HCT116 (cell line): ENCODE measurements at regions not wholly inside any gene's neighbourhood (a gene's known extent, or its start where the extent isn't known, plus 50 kb on each side); places are given as distances from the start of the nearest gene placed in this dataset.

Experiments
- ATAC-seq: fragments of 200-7000 bp; cut with Tn5 transposase; 2 replicates; pipeline ENCODE4 v1.9.1; 2020; ENCODE audit warnings: mild to moderate bottlenecking, moderate library complexity
- BruUV-seq: library from RNA; stranded (reverse); fragments of 400-500 nt; replicated peaks from 2 replicates; lab custom pipeline; 2021; lab: Mats Ljungman, UMichigan
- CTCF ChIA-PET: fragments of 300-600 bp; sonication (Branson Sonifier 250); formaldehyde crosslinking; loops from one replicate; lab custom pipeline; 2021; ENCODE audit warnings: antibody characterized with exemption; lab: Charles Lee
- POLR2A ChIA-PET: fragments of 300-600, 350-600 bp; sonication (Branson Sonifier 250); formaldehyde crosslinking; loops from one replicate; lab custom pipeline; 2021; ENCODE audit warnings: antibody characterized with exemption; lab: Charles Lee
- RAD21 ChIA-PET, 2 experiments: fragments of 300-600 bp; sonication (Branson Sonifier 250); formaldehyde crosslinking; loops; one replicate each; lab custom pipeline; 2023; ENCODE audit warnings: low total read pairs in 2 of 2; ENCODE audit not compliant: uncharacterized antibody in 2 of 2, unreplicated experiment in 2 of 2, low non-redundant PET in 1 of 2; lab: Charles Lee
- DNase-seq: peaks from one replicate; pipeline ENCODE4 v3.0.0-alpha.2; 2010; ENCODE audit warnings: low read depth, low spot score
- H2AFZ ChIP-seq: fragments of 200-600 bp; shearing (Covaris generic), sonication (generic); 2 replicates; pipeline ENCODE4 v1.6.1; 2017; ENCODE audit warnings: low read depth, mixed run types, mixed read lengths, antibody characterized with exemption, low read length; ENCODE audit not compliant: poor library complexity, severe bottlenecking
- H3K27ac ChIP-seq: 2 replicates; pipeline ENCODE4 v1.5.1; 2012; ENCODE audit warnings: low read depth, low read length
- H3K27me3 ChIP-seq: fragments of 200-600 bp; sonication (generic); 2 replicates; pipeline ENCODE4 v1.6.1; 2016; ENCODE audit warnings: mixed run types, low read length, mixed read lengths; ENCODE audit not compliant: insufficient read depth
- H3K36me3 ChIP-seq, 2 experiments: fragments of 200-500 bp in 1 of 2; fragments of 200-600 bp in 1 of 2; sonication (Bioruptor generic) in 1 of 2; sonication (generic) in 1 of 2; 2 replicates each; pipeline versions ENCODE4 v1.5.1 to v1.6.1; 2014 to 2016; ENCODE audit warnings: low read length in 2 of 2, inconsistent platforms in 1 of 2, mixed read lengths in 1 of 2, mixed run types in 1 of 2; ENCODE audit not compliant: insufficient read depth in 2 of 2, control insufficient read depth in 1 of 2
- H3K4me1 ChIP-seq, 2 experiments: fragments of 200-600 bp in 1 of 2; sonication (generic) in 1 of 2; 2 replicates each; pipeline versions ENCODE4 v1.5.1 to v1.6.1; 2012 to 2017; ENCODE audit warnings: low read length in 2 of 2, inconsistent platforms in 1 of 2, mild to moderate bottlenecking in 1 of 2, mixed read lengths in 1 of 2, mixed run types in 1 of 2, moderate library complexity in 1 of 2; ENCODE audit not compliant: insufficient read depth in 2 of 2, control insufficient read depth in 1 of 2
- H3K4me2 ChIP-seq: fragments of 200-600 bp; sonication (generic); 2 replicates; pipeline ENCODE4 v1.6.1; 2017; ENCODE audit warnings: mixed run types, low read length, mixed read lengths
- H3K4me3 ChIP-seq, 2 experiments: fragments of 200-600 bp in 1 of 2; sonication (generic) in 1 of 2; replicated peaks in 1 of 2; 2 replicates each; pipeline ENCODE4 v1.5.1; 2011 to 2016; ENCODE audit warnings: low read length in 2 of 2, control low read depth in 1 of 2, low read depth in 1 of 2, mild to moderate bottlenecking in 1 of 2, mixed read lengths in 1 of 2, mixed run types in 1 of 2
- H3K79me2 ChIP-seq: fragments of 200-600 bp; sonication (generic); 2 replicates; pipeline ENCODE4 v1.6.1; 2017; ENCODE audit warnings: mild to moderate bottlenecking, mixed run types, low read length, moderate library complexity, mixed read lengths; ENCODE audit not compliant: insufficient read depth
- H3K9ac ChIP-seq: fragments of 200-600 bp; sonication (generic); 2 replicates; pipeline ENCODE4 v1.6.1; 2016; ENCODE audit warnings: low read length, mixed read lengths
- H3K9me2 ChIP-seq: fragments of 200-600 bp; sonication (generic), shearing (Covaris generic); 2 replicates; pipeline ENCODE4 v1.6.1; 2017; ENCODE audit warnings: mixed run types, mild to moderate bottlenecking, moderate library complexity; ENCODE audit not compliant: insufficient read depth
- H3K9me3 ChIP-seq, 2 experiments: fragments of 200-500 bp in 1 of 2; fragments of 200-600 bp in 1 of 2; sonication (Bioruptor generic) in 1 of 2; sonication (generic) in 1 of 2; 2 replicates each; pipeline ENCODE4 v1.6.1; 2014 to 2017; ENCODE audit warnings: low read length in 2 of 2, mixed read lengths in 2 of 2, inconsistent platforms in 1 of 2, low read depth in 1 of 2, mild to moderate bottlenecking in 1 of 2, mixed run types in 1 of 2, moderate library complexity in 1 of 2; ENCODE audit not compliant: control insufficient read depth in 1 of 2, insufficient read depth in 1 of 2
- H4K20me1 ChIP-seq: fragments of 200-600 bp; sonication (generic), shearing (Covaris generic); 2 replicates; pipeline ENCODE4 v1.6.1; 2017; ENCODE audit warnings: mixed run types, mild to moderate bottlenecking, moderate library complexity; ENCODE audit not compliant: insufficient read depth
- CEBPB ChIP-seq: IDR thresholded peaks from 2 replicates; pipeline ENCODE4 v1.6.1; 2012; ENCODE audit warnings: low read depth
- EGR1 ChIP-seq: IDR thresholded peaks from 2 replicates; pipeline ENCODE4 v1.6.1; 2012; ENCODE audit warnings: low read depth
- ELF1 ChIP-seq: IDR thresholded peaks from 2 replicates; pipeline ENCODE4 v1.6.1; 2012; ENCODE audit warnings: low read depth, borderline replicate concordance
- EZH2 ChIP-seq: fragments of 200-600 bp; sonication (generic); IDR thresholded peaks from 2 replicates; pipeline ENCODE4 v1.6.1; 2017; ENCODE audit warnings: antibody characterized with exemption, mixed run types
- EZH2phosphoT487 ChIP-seq: fragments of 200-600 bp; IDR thresholded peaks from 2 replicates; pipeline ENCODE4 v1.6.1; 2018; ENCODE audit warnings: antibody characterized with exemption, borderline replicate concordance
- FOSL1 ChIP-seq: IDR thresholded peaks from 2 replicates; pipeline ENCODE4 v1.6.1; 2012; ENCODE audit warnings: low read depth
- JUND ChIP-seq: IDR thresholded peaks from 2 replicates; pipeline ENCODE4 v1.6.1; 2012
- POLR2A ChIP-seq: IDR thresholded peaks from 2 replicates; pipeline ENCODE4 v1.7.0; 2011; ENCODE audit warnings: borderline replicate concordance; ENCODE audit not compliant: insufficient read depth, insufficient read length; ENCODE audit errors: extremely low read depth
- SRF ChIP-seq: IDR thresholded peaks from 2 replicates; pipeline ENCODE4 v1.6.1; 2012; ENCODE audit warnings: low read depth
- TCF7L2 ChIP-seq: IDR thresholded peaks from 2 replicates; pipeline ENCODE4 v1.7.0; 2011; ENCODE audit warnings: borderline replicate concordance, inconsistent platforms; ENCODE audit not compliant: insufficient read depth, insufficient read length; ENCODE audit errors: extremely low read depth
- YY1 ChIP-seq: IDR thresholded peaks from 2 replicates; pipeline ENCODE4 v1.6.1; 2011; ENCODE audit warnings: low read length, low read depth, moderate library complexity, mild to moderate bottlenecking; ENCODE audit not compliant: insufficient replicate concordance; ENCODE audit errors: extremely low read depth
- ZFX ChIP-seq: fragments of 450-650 bp; IDR thresholded peaks from 2 replicates; pipeline ENCODE4 v1.6.1; 2017
- ZNF274 ChIP-seq: fragments of 200-500 bp; sonication (Bioruptor generic); IDR thresholded peaks from 2 replicates; pipeline ENCODE4 v1.6.1; 2014; ENCODE audit warnings: mild to moderate bottlenecking, low read depth, low read length, inconsistent platforms
- intact Hi-C: fragments of 100-400 bp; cut with micrococcal nuclease; formaldehyde crosslinking; loops from 2 replicates; pipeline ENCODE4 v1.10.0; 2022
- TF ChIP-seq, protein P1 (sequence below): IDR thresholded peaks from 2 replicates; pipeline ENCODE4 v1.6.1; 2011; ENCODE audit warnings: mild to moderate bottlenecking, low read length, moderate library complexity; ENCODE audit not compliant: insufficient replicate concordance; ENCODE audit errors: extremely low read depth
- TF ChIP-seq, protein P2 (sequence below): IDR thresholded peaks from 2 replicates; pipeline ENCODE4 v1.6.1; 2012; ENCODE audit warnings: low read depth
- TF ChIP-seq, protein P3 (sequence below): IDR thresholded peaks from 2 replicates; pipeline ENCODE4 v1.6.1; 2012
- TF ChIP-seq, protein P4 (sequence below): IDR thresholded peaks from 2 replicates; pipeline ENCODE4 v1.6.1; 2012
- TF ChIP-seq, protein P5 (sequence below), 3 experiments: fragments of 200-600 bp in 1 of 3; sonication (generic) in 1 of 3; IDR thresholded peaks in 2 of 3; conservative IDR thresholded peaks in 1 of 3; 2 replicates each; pipeline ENCODE4 v1.5.1; 2012 to 2017; ENCODE audit warnings: low read depth in 2 of 3, low read length in 2 of 3, antibody characterized with exemption in 1 of 3, borderline replicate concordance in 1 of 3, control low read depth in 1 of 3, mild to moderate bottlenecking in 1 of 3, mixed read lengths in 1 of 3, mixed run types in 1 of 3, moderate library complexity in 1 of 3; ENCODE audit not compliant: insufficient read depth in 1 of 3

DNA sequence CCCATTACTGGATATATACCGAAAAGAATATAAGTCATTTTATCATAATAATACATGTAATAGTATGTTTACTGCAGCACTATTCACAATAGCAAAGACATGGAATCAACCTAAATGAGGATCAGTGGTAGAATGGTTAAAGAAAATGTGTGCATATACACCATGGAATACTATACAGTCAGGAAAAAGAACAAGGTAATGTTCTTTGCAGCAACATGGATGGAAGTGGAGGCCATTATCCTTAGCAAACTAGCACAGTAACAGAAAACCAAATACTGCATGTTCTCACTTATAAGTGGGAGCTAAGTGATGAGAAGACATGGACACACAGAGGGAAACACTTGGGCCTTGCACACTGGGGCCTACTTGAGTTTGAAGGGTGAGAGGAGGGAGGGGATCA lies 207.4 kb upstream of the APOOL start:
- ChIA-PET RAD21 (no interaction called here), CTCF (no interaction called here)
- H3K36me3 ChIP-seq: no peaks in the 10 kb centered on the region
- no peak overlapping the region for H3K4me2 ChIP-seq
- no peaks in the 10 kb centered on the region for H3K9me3 ChIP-seq
- no peak overlapping the region for H2AFZ ChIP-seq
- no peaks in the 10 kb centered on the region for H4K20me1 ChIP-seq
- no peak for ATAC-seq
- TF ChIP-seq CEBPB (no peak), TCF7L2 (no peak), ZNF274 (no peak), EZH2 (no peak), YY1 (no peak), EZH2phosphoT487 (no peak), ZFX (no peak), SRF (no peak), EGR1 (no peak), JUND (no peak), FOSL1 (no peak), ELF1 (no peak), POLR2A (no peak)
- TF ChIP-seq, protein P1, sequence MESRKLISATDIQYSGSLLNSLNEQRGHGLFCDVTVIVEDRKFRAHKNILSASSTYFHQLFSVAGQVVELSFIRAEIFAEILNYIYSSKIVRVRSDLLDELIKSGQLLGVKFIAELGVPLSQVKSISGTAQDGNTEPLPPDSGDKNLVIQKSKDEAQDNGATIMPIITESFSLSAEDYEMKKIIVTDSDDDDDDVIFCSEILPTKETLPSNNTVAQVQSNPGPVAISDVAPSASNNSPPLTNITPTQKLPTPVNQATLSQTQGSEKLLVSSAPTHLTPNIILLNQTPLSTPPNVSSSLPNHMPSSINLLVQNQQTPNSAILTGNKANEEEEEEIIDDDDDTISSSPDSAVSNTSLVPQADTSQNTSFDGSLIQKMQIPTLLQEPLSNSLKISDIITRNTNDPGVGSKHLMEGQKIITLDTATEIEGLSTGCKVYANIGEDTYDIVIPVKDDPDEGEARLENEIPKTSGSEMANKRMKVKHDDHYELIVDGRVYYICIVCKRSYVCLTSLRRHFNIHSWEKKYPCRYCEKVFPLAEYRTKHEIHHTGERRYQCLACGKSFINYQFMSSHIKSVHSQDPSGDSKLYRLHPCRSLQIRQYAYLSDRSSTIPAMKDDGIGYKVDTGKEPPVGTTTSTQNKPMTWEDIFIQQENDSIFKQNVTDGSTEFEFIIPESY: no peak
- TF ChIP-seq, protein P2, sequence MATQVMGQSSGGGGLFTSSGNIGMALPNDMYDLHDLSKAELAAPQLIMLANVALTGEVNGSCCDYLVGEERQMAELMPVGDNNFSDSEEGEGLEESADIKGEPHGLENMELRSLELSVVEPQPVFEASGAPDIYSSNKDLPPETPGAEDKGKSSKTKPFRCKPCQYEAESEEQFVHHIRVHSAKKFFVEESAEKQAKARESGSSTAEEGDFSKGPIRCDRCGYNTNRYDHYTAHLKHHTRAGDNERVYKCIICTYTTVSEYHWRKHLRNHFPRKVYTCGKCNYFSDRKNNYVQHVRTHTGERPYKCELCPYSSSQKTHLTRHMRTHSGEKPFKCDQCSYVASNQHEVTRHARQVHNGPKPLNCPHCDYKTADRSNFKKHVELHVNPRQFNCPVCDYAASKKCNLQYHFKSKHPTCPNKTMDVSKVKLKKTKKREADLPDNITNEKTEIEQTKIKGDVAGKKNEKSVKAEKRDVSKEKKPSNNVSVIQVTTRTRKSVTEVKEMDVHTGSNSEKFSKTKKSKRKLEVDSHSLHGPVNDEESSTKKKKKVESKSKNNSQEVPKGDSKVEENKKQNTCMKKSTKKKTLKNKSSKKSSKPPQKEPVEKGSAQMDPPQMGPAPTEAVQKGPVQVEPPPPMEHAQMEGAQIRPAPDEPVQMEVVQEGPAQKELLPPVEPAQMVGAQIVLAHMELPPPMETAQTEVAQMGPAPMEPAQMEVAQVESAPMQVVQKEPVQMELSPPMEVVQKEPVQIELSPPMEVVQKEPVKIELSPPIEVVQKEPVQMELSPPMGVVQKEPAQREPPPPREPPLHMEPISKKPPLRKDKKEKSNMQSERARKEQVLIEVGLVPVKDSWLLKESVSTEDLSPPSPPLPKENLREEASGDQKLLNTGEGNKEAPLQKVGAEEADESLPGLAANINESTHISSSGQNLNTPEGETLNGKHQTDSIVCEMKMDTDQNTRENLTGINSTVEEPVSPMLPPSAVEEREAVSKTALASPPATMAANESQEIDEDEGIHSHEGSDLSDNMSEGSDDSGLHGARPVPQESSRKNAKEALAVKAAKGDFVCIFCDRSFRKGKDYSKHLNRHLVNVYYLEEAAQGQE: no peak
- TF ChIP-seq, protein P3, sequence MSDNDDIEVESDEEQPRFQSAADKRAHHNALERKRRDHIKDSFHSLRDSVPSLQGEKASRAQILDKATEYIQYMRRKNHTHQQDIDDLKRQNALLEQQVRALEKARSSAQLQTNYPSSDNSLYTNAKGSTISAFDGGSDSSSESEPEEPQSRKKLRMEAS: no peak
- TF ChIP-seq, protein P4, sequence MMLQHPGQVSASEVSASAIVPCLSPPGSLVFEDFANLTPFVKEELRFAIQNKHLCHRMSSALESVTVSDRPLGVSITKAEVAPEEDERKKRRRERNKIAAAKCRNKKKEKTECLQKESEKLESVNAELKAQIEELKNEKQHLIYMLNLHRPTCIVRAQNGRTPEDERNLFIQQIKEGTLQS: no peak
- TF ChIP-seq, protein P5, sequence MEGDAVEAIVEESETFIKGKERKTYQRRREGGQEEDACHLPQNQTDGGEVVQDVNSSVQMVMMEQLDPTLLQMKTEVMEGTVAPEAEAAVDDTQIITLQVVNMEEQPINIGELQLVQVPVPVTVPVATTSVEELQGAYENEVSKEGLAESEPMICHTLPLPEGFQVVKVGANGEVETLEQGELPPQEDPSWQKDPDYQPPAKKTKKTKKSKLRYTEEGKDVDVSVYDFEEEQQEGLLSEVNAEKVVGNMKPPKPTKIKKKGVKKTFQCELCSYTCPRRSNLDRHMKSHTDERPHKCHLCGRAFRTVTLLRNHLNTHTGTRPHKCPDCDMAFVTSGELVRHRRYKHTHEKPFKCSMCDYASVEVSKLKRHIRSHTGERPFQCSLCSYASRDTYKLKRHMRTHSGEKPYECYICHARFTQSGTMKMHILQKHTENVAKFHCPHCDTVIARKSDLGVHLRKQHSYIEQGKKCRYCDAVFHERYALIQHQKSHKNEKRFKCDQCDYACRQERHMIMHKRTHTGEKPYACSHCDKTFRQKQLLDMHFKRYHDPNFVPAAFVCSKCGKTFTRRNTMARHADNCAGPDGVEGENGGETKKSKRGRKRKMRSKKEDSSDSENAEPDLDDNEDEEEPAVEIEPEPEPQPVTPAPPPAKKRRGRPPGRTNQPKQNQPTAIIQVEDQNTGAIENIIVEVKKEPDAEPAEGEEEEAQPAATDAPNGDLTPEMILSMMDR (IDR thresholded peaks at IDR 0.05 in 2 of 3, conservative IDR thresholded peaks at IDR 0.05 in 1 of 3; ENCODE audit: borderline replicate concordance in 1 of 3, insufficient read depth in 1 of 3, low read depth in 2 of 3, low read length in 2 of 3): no peak
- TF ChIP-seq, all 23 proteins: peak for 0
- Histone ChIP-seq H3K9me2 (no peaks in the 10 kb centered on the region), H3K9ac (no peak overlapping the region), H3K4me1 (no peaks in the 10 kb centered on the region), H3K27me3 (no peaks in the 10 kb centered on the region), H3K79me2 (no peaks in the 10 kb centered on the region), H3K27ac (no peak overlapping the region), H3K4me3 (no peak overlapping the region)
- no TSS peak for BruUV-seq
- POLR2A ChIA-PET: no interaction called here
- DNase-seq: no peak
- intact Hi-C loops: no loop called here
